ENCODE measurements at regions not wholly inside any gene's neighbourhood (a gene's known extent, or its start where the extent isn't known, plus 50 kb on each side); places are given as distances from the start of the nearest gene placed in this dataset.

GRCh38 chr2:118644190-118644589, 203.3 kb downstream of the EN1 start:
- no peak for DNase-seq (ENCODE audit: low read depth)
- TF ChIP-seq POLR2A (IDR thresholded peaks at IDR 0.05; ENCODE audit: extremely low read depth, insufficient read length) (no peak), MYC (IDR thresholded peaks at IDR 0.05; ENCODE audit: low read depth, low read length) (no peak), CTCF (IDR thresholded peaks at IDR 0.05; ENCODE audit: low read depth, low read length) (no peak)
- TF ChIP-seq, protein P1, sequence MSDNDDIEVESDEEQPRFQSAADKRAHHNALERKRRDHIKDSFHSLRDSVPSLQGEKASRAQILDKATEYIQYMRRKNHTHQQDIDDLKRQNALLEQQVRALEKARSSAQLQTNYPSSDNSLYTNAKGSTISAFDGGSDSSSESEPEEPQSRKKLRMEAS (IDR thresholded peaks at IDR 0.05; ENCODE audit: low read depth, low read length) = no peak
- no peak overlapping the region for H3K4me3 ChIP-seq (ENCODE audit: low read depth, low read length)

DNA sequence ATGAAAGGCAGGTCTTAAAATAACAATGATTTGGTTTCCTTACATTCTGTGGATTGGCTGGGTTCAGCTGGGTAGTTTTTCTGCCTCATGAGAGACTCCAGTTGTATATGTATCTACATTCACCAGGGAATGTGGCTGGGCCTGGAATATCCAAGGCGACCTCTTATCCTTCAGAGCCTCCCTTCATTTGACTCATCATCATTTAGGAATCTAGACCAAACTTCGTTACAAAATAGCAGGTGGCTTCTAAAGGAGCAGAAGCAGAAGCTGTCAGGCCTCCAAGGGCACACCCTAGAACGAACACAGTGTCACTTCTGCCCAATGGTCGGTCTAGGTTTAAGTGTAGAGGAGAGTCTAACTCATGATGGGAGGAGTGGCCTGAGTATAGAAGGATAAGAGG, 204.2 kb downstream of the EN1 start:
- TF ChIP-seq, protein P1 (IDR thresholded peaks at IDR 0.05; ENCODE audit: low read depth, low read length) = no peak
- no peak for TF ChIP-seq CTCF (IDR thresholded peaks at IDR 0.05; ENCODE audit: low read depth, low read length)
- no peak for TF ChIP-seq POLR2A (IDR thresholded peaks at IDR 0.05; ENCODE audit: extremely low read depth, insufficient read length)
- TF ChIP-seq MYC (IDR thresholded peaks at IDR 0.05; ENCODE audit: low read depth, low read length) = no peak
- no peak for DNase-seq (ENCODE audit: low read depth)
- no peak overlapping the region for H3K4me3 ChIP-seq (ENCODE audit: low read depth, low read length)

DNA sequence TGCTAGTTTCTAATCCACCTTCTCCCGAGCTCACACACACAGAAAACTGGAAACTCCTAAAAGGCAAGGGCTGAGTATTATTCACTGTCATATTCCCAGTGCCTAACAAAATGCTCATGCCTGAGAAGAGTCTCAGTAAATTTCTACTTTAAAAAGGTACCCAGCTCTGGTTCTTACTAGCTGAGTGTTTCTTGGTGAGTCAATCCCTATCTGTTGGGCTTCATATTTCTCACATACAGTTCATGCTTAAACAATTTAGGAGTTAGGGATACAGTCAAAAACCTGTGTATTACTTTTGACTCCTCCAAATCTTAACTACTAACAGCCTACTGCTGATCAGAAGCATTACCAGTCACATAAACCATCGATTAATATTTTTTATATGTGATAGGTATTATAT, 204.9 kb downstream of the EN1 start:
- no peak overlapping the region for H3K4me3 ChIP-seq (ENCODE audit: low read depth, low read length)
- DNase-seq (ENCODE audit: low read depth) = no peak
- no peak for TF ChIP-seq MYC (IDR thresholded peaks at IDR 0.05; ENCODE audit: low read depth, low read length)
- TF ChIP-seq POLR2A (IDR thresholded peaks at IDR 0.05; ENCODE audit: extremely low read depth, insufficient read length) = no peak
- no peak for TF ChIP-seq CTCF (IDR thresholded peaks at IDR 0.05; ENCODE audit: low read depth, low read length)
- TF ChIP-seq, protein P1 (IDR thresholded peaks at IDR 0.05; ENCODE audit: low read depth, low read length) = no peak

- peak; percentile 7 for DNase-seq (ENCODE audit: low read depth)
- TF ChIP-seq POLR2A (IDR thresholded peaks at IDR 0.05; ENCODE audit: extremely low read depth, insufficient read length) (no peak), MYC (IDR thresholded peaks at IDR 0.05; ENCODE audit: low read depth, low read length) (no peak), CTCF (IDR thresholded peaks at IDR 0.05; ENCODE audit: low read depth, low read length) (no peak)
- TF ChIP-seq, protein P1 (IDR thresholded peaks at IDR 0.05; ENCODE audit: low read depth, low read length) = no peak
- no peak overlapping the region for H3K4me3 ChIP-seq (ENCODE audit: low read depth, low read length)
Observed at GRCh38 chr2:118641711-118642110, 205.7 kb downstream of the EN1 start.

DNA sequence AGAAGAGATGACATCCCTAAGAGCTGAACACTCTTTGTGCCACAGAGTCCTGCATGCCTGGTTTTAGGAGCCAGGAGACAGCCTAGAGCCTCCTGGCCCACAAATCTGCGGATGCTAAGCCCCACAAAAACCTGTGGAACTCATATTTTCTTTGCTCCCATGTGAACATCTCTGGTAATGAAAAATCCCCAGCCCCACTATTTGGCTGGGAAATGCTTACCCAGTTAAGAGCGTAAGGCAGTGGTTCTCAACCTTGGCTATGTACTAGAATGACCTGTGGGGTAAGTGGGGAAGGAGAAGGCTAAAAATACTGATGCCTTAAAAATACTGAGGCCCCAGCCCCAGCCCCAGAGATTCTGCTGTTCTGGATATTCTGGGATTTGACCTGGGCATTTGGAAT, 208.1 kb downstream of the EN1 start:
- no peak for DNase-seq (ENCODE audit: low read depth)
- no peak overlapping the region for H3K4me3 ChIP-seq (ENCODE audit: low read depth, low read length)
- TF ChIP-seq, protein P1 (IDR thresholded peaks at IDR 0.05; ENCODE audit: low read depth, low read length) = no peak
- TF ChIP-seq POLR2A (IDR thresholded peaks at IDR 0.05; ENCODE audit: extremely low read depth, insufficient read length) = no peak
- no peak for TF ChIP-seq CTCF (IDR thresholded peaks at IDR 0.05; ENCODE audit: low read depth, low read length)
- no peak for TF ChIP-seq MYC (IDR thresholded peaks at IDR 0.05; ENCODE audit: low read depth, low read length)

DNA sequence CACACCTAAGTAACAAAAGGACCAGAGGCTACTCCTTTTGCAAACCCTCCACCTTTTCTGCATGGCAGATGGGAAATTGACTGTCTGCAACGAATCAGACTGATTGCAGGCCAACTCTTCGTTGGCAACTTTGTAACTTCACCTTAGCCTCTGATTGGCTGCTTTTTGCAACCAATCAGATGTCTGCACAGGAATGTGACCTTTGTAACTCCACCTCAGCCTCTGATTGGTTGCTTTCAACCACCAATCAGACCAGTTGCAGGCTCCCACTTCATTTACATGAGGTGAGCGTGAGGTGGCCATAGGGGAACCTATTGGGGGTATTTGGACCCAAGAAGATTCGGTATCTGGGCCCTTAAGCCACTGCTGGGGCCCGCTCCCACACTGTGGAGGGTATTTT, 209.0 kb downstream of the EN1 start:
- TF ChIP-seq MYC (IDR thresholded peaks at IDR 0.05; ENCODE audit: low read depth, low read length) = no peak
- TF ChIP-seq, protein P1 (IDR thresholded peaks at IDR 0.05; ENCODE audit: low read depth, low read length) = no peak
- no peak for TF ChIP-seq POLR2A (IDR thresholded peaks at IDR 0.05; ENCODE audit: extremely low read depth, insufficient read length)
- no peak for TF ChIP-seq CTCF (IDR thresholded peaks at IDR 0.05; ENCODE audit: low read depth, low read length)
- no peak overlapping the region for H3K4me3 ChIP-seq (ENCODE audit: low read depth, low read length)
- DNase-seq (ENCODE audit: low read depth) = no peak
